ENCODE measurements at regions not wholly inside any gene's neighbourhood (a gene's known extent, or its start where the extent isn't known, plus 50 kb on each side); places are given as distances from the start of the nearest gene placed in this dataset.

- Histone ChIP-seq H3K4ac (ENCODE audit: low read depth, low read length) (no peak overlapping the region), H2BK15ac (ENCODE audit: low read depth, low read length) (peak overlapping the region; percentile 58; the same call in 1 of the 3 replicates), H3K4me1 (ENCODE audit: control insufficient read depth, insufficient read depth, low read length) (peaks cover 16% of the 10 kb centered on the region), H2AFZ (replicated peaks; ENCODE audit: low read length, poor library complexity) (no peak overlapping the region), H2BK20ac (ENCODE audit: low read depth, low read length) (peak overlapping the region; percentile 27), H4K20me1 (ENCODE audit: insufficient read depth, low read length) (no peaks in the 10 kb centered on the region), H2BK120ac (ENCODE audit: low read depth, low read length) (no peak overlapping the region; the same call in 1 of the 2 replicates), H3K9ac (ENCODE audit: low read depth, low read length) (no peak overlapping the region), H3K27ac (ENCODE audit: insufficient read depth, low read length) (no peak overlapping the region), H3K79me1 (ENCODE audit: low read depth in 1 of 2, low read length in 2 of 2) (no peaks in the 10 kb centered on the region), H4K91ac (ENCODE audit: insufficient read depth, low read depth, low read length) (no peak overlapping the region), H3K56ac (ENCODE audit: extremely low read depth, insufficient read depth, low read length) (no peak overlapping the region), H3K36me3 (ENCODE audit: control insufficient read depth, insufficient read depth, low read length) (no peaks in the 10 kb centered on the region), H4K5ac (ENCODE audit: low read depth, low read length) (peak overlapping the region; percentile 19; the same call in 1 of the 2 replicates), H3K27me3 (ENCODE audit: control insufficient read depth, insufficient read depth, low read length) (no peaks in the 10 kb centered on the region), H3K9me1 (ENCODE audit: insufficient read depth, low read length) (0 out of 2 replicates have a peak, but pooled peaks cover 3% of the 10 kb centered on the region), H3K9me3 (ENCODE audit: control insufficient read depth, insufficient read depth, low read length) (no peaks in the 10 kb centered on the region), H2AK9ac (replicated peaks; ENCODE audit: low read depth, low read length, poor library complexity) (no peak overlapping the region), H4K8ac (ENCODE audit: low read depth in 2 of 2, low read length in 2 of 2) (no peak overlapping the region), H2BK5ac (ENCODE audit: low read depth, low read length, poor library complexity, severe bottlenecking) (no peak overlapping the region), H2AK5ac (ENCODE audit: low read depth, low read length) (no peak overlapping the region), H3K14ac (replicated peaks; ENCODE audit: low read depth, low read length) (no peak overlapping the region), H3K4me2 (ENCODE audit: low read depth, low read length) (no peak overlapping the region), H3K18ac (ENCODE audit: low read depth, low read length) (peak overlapping the region; percentile 86; the same call in 1 of the 2 replicates), H3K4me3 (ENCODE audit: insufficient read depth, low read depth, low read length) (no peak overlapping the region), H3K23ac (ENCODE audit: low read depth, low read length) (no peak overlapping the region)
- ChIA-PET POLR2A (ENCODE audit: unreplicated experiment) (no interaction called here), CTCF (interaction anchor here (0.7 kb wide), 1 partner anchor 395 kb away, joined by 4 read pairs; no protein-coding TSS in a partner anchor)
- WGBS, 2 experiments (ENCODE audit: extremely low coverage in 2 of 2, insufficient read length in 1 of 2), result no CpG with 5 or more reads among the region's 1 CpG
- dilution Hi-C loops (cut with HindIII; ENCODE audit: low sequenced_read_pairs, unreplicated experiment) (no loop called here), in situ Hi-C loops (cut with MboI; ENCODE audit: low sequenced_read_pairs) (no loop called here), intact Hi-C loops (cut with micrococcal nuclease) (loop anchor here (5.0 kb wide), 1 partner anchor 39 kb away; no protein-coding TSS in a partner anchor)
- TF ChIP-seq USF2 (IDR thresholded peaks at IDR 0.05; ENCODE audit: low read depth, low read length), result no peak
- no peak for TF ChIP-seq MAZ (IDR thresholded peaks at IDR 0.05; ENCODE audit: borderline replicate concordance, low read depth, low read length)
- no peak for TF ChIP-seq POLR2A (IDR thresholded peaks at IDR 0.05; ENCODE audit: low read depth, low read length)
- no peak for TF ChIP-seq NFE2L2 (IDR thresholded peaks at IDR 0.05; ENCODE audit: low read depth, low read length)
- TF ChIP-seq CHD1 (IDR thresholded peaks at IDR 0.05; ENCODE audit: low read depth, low read length), result no peak
- TF ChIP-seq CEBPB (IDR thresholded peaks at IDR 0.05; ENCODE audit: low read depth, low read length), result no peak
- no peak for TF ChIP-seq MXI1 (IDR thresholded peaks at IDR 0.05; ENCODE audit: borderline replicate concordance, low read depth, low read length)
- TF ChIP-seq RCOR1 (IDR thresholded peaks at IDR 0.05; ENCODE audit: insufficient replicate concordance, low read length), result no peak
- TF ChIP-seq RFX5 (IDR thresholded peaks at IDR 0.05; ENCODE audit: low read depth, low read length), result no peak
- TF ChIP-seq ELK1 (IDR thresholded peaks at IDR 0.05; ENCODE audit: borderline replicate concordance, low read depth, low read length), result no peak
- TF ChIP-seq BHLHE40 (IDR thresholded peaks at IDR 0.05; ENCODE audit: low read depth, low read length), result no peak
- no peak for TF ChIP-seq SMC3 (IDR thresholded peaks at IDR 0.05; ENCODE audit: low read depth, low read length)
- no peak for TF ChIP-seq FOS (IDR thresholded peaks at IDR 0.05; ENCODE audit: low read depth, low read length)
- no peak for TF ChIP-seq CTCF (conservative IDR thresholded peaks at IDR 0.05; ENCODE audit: low read depth, low read length)
- BruUV-seq (replicated peaks), result no TSS peak
- ATAC-seq (ENCODE audit: low read depth) (no peak), DNase-seq (no peak)
Measured at GRCh38 chr9:86503314-86503713, 149.1 kb upstream of the TUT7 start.
